Ureter (tissue), 1 donor: ENCODE measurements at regions not wholly inside any gene's neighbourhood (a gene's known extent, or its start where the extent isn't known, plus 50 kb on each side); places are given as distances from the start of the nearest gene placed in this dataset.

Experiments used
- DNase-seq: peaks from one replicate; pipeline ENCODE4 v3.0.0-alpha.2; 2020; ENCODE audit warnings: low spot score
- donor health status: DM: yes; HTN: yes; CAD: no.

- DNase-seq: no peak
Observed at GRCh38 chr18:22330508-22330907, 87.2 kb downstream of the CTAGE1 start.

- DNase-seq: no peak
Observed at GRCh38 chr18:22325396-22325795, 92.3 kb downstream of the CTAGE1 start.

- DNase-seq: no peak
Observed at GRCh38 chr18:22324191-22325131, 93.3 kb downstream of the CTAGE1 start.

GRCh38 chr18:22322243-22322691 is 95.4 kb downstream of the CTAGE1 start:
- DNase-seq: no peak

- DNase-seq: no peak
Observed at GRCh38 chr18:22320771-22321170, 96.9 kb downstream of the CTAGE1 start.

- no peak for DNase-seq
Observed at GRCh38 chr18:22320155-22320554, 97.6 kb downstream of the CTAGE1 start.

GRCh38 chr18:22318745-22319407 is 98.8 kb downstream of the CTAGE1 start:
- DNase-seq: no peak

GRCh38 chr18:22314420-22314819 is 103.3 kb downstream of the CTAGE1 start:
- DNase-seq: no peak

- DNase-seq: no peak
Observed at GRCh38 chr18:22314001-22314400, 103.7 kb downstream of the CTAGE1 start.

GRCh38 chr18:22311301-22311700 is 106.4 kb downstream of the CTAGE1 start:
- no peak for DNase-seq

GRCh38 chr18:22309191-22309590 is 108.5 kb downstream of the CTAGE1 start:
- DNase-seq: no peak

- DNase-seq: no peak
Observed at GRCh38 chr18:22307528-22307927, 110.2 kb downstream of the CTAGE1 start.

- DNase-seq: no peak
Observed at GRCh38 chr18:22303927-22304326, 113.8 kb downstream of the CTAGE1 start.

GRCh38 chr18:22302144-22302543 is 115.6 kb downstream of the CTAGE1 start:
- DNase-seq: no peak

GRCh38 chr18:22300665-22301636 is 116.8 kb downstream of the CTAGE1 start:
- no peak for DNase-seq

GRCh38 chr18:22297008-22297407 is 120.7 kb downstream of the CTAGE1 start:
- no peak for DNase-seq

- no peak for DNase-seq
Observed at GRCh38 chr18:22296304-22296703, 121.4 kb downstream of the CTAGE1 start.

GRCh38 chr18:22293417-22293816 is 124.0 kb downstream of the GATA6 start:
- DNase-seq: no peak

- no peak for DNase-seq
Observed at GRCh38 chr18:22290004-22290403, 120.6 kb downstream of the GATA6 start.

GRCh38 chr18:22286585-22286984 is 117.2 kb downstream of the GATA6 start:
- peak; percentile 62 for DNase-seq

GRCh38 chr18:22285361-22286140 is 116.2 kb downstream of the GATA6 start:
- DNase-seq: no peak
